GM21526 (cell line): ENCODE measurements at regions not wholly inside any gene's neighbourhood (a gene's known extent, or its start where the extent isn't known, plus 50 kb on each side); places are given as distances from the start of the nearest gene placed in this dataset.
A peak's percentile ranks its signal among the peaks of the same experiment; 100 is the strongest.

ENCODE experiments used
- ATAC-seq: cut with Tn5 transposase; IDR thresholded peaks from one replicate; pipeline ENCODE4 v1.9.1; 2021; ENCODE audit warnings: moderate library complexity; ENCODE audit not compliant: unreplicated experiment, low FRiP score

- no peak for ATAC-seq
These were observed 346.6 kb upstream of the RBMS3 start for GRCh38 chr3:28934126-28934813.

- no peak for ATAC-seq
These were observed 345.7 kb upstream of the RBMS3 start for GRCh38 chr3:28935146-28935545.

- ATAC-seq, result no peak
These were observed 344.7 kb upstream of the RBMS3 start for GRCh38 chr3:28936154-28936553.

- peak; percentile 85 for ATAC-seq
These were observed 340.3 kb upstream of the RBMS3 start for GRCh38 chr3:28940530-28940929.

- no peak for ATAC-seq
These were observed 339.9 kb upstream of the RBMS3 start for GRCh38 chr3:28940994-28941393.

GRCh38 chr3:28947061-28947460, 333.8 kb upstream of the RBMS3 start:
- no peak for ATAC-seq

GRCh38 chr3:28947751-28948150, 333.1 kb upstream of the RBMS3 start:
- no peak for ATAC-seq

- ATAC-seq, result no peak
These were observed 332.2 kb upstream of the RBMS3 start for GRCh38 chr3:28948685-28949084.

GRCh38 chr3:28949580-28949979, 331.3 kb upstream of the RBMS3 start:
- no peak for ATAC-seq

- no peak for ATAC-seq
These were observed 330.3 kb upstream of the RBMS3 start for GRCh38 chr3:28950614-28951013.

- ATAC-seq, result no peak
These were observed 328.9 kb upstream of the RBMS3 start for GRCh38 chr3:28951772-28952556.

GRCh38 chr3:28958656-28959055, 322.2 kb upstream of the RBMS3 start:
- no peak for ATAC-seq

- ATAC-seq, result no peak
These were observed 309.7 kb upstream of the RBMS3 start for GRCh38 chr3:28971156-28971555.

GRCh38 chr3:28972921-28973320, 307.9 kb upstream of the RBMS3 start:
- peak; percentile 52 for ATAC-seq

GRCh38 chr3:28973609-28974008, 307.3 kb upstream of the RBMS3 start:
- ATAC-seq, result no peak

GRCh38 chr3:28978092-28978491, 302.8 kb upstream of the RBMS3 start:
- no peak for ATAC-seq

- ATAC-seq, result no peak
These were observed 300.7 kb upstream of the RBMS3 start for GRCh38 chr3:28980131-28980530.

- no peak for ATAC-seq
These were observed 300.2 kb upstream of the RBMS3 start for GRCh38 chr3:28980631-28981030.

- peak; percentile 86 for ATAC-seq
These were observed 298.0 kb upstream of the RBMS3 start for GRCh38 chr3:28982906-28983305.

GRCh38 chr3:28986922-28987321, 293.9 kb upstream of the RBMS3 start:
- ATAC-seq, result no peak

- peak; percentile 85 for ATAC-seq
These were observed 291.2 kb upstream of the RBMS3 start for GRCh38 chr3:28989646-28990089.
